NCI-H345 treated with DMSO at 0.1 percent for 48 hours (cell line): ENCODE measurements at regions not wholly inside any gene's neighbourhood (a gene's known extent, or its start where the extent isn't known, plus 50 kb on each side); places are given as distances from the start of the nearest gene placed in this dataset.
"Not testable (repeated sequence)": the region's sequence is repeated elsewhere in the genome, so short reads cannot be mapped to it uniquely, and the experiment has no call there.

Source experiments
- DNase-seq: peaks from one replicate; lab custom pipeline; 2025; ENCODE audit not compliant: unreplicated experiment; lab: John Stamatoyannopoulos, UW

DNA sequence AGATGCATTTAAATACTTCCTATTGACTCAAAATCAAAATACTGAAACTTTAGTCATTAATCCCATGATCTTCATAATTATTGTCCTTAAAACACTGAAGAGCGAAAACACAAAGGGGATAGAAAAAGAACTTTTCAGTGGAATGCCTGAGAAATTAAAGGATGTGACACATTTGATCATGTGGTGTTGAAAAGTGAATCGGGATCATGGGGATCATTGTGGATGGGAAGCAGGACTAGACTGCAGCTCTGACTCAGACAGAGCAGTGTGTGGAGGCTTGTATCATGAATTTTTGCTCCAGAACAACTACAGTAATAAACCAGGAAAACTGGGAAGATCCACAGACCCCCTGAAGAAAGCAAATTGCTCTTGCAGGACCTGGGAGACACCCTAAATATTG, 161.1 kb upstream of the CXADR start:
- peak; percentile 37 for DNase-seq

DNA sequence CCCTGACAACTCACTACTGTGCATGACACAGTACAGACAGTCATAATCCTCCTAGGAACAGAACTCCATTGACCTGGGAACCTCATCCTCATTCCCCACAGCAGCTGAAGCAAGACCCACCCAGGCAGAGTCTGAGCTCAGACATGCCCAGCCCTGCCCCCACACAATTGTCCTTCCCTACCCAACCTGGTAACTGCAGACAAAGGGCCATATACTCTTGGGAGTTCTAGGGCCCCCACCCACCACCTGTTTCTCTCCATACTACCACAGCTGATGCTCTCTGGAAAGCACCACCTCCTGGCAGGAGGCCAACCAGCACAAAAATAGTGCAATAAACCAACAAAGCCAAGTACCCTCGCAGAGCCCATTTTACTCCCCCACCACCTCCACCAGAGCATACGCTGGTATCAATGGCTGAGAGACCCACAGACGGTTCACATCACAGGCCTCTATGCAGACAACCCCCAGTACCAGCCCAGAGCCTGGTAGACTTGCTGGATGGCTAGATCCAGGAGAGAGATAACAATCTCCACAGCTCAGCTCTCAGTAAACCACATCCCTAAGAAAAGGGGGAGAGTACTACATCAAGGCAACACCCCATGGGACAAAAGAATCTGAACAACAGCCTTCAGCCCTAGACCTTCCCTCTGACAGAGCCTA, 159.7 kb upstream of the CXADR start:
- peak; percentile 97 for DNase-seq

DNA sequence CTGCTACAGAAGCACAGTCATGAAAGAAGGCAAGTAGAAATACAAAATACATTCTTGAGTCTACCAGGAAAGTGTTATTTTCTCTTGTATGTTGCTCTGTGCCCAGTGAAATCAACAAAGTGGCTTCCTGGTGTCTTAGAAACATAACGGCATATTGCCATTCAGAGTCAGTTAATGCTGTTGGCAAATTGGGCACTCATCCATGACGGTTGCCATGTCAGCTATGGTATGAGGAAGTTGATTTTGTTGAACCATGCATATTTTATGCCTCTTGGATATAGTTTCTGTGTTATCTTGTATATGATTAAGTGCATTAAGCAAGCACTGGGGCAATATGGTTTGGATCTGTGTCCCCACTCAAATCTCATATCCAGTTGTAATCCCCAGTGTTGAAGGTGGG, 153.1 kb upstream of the CXADR start:
- peak; percentile 13 for DNase-seq

DNA sequence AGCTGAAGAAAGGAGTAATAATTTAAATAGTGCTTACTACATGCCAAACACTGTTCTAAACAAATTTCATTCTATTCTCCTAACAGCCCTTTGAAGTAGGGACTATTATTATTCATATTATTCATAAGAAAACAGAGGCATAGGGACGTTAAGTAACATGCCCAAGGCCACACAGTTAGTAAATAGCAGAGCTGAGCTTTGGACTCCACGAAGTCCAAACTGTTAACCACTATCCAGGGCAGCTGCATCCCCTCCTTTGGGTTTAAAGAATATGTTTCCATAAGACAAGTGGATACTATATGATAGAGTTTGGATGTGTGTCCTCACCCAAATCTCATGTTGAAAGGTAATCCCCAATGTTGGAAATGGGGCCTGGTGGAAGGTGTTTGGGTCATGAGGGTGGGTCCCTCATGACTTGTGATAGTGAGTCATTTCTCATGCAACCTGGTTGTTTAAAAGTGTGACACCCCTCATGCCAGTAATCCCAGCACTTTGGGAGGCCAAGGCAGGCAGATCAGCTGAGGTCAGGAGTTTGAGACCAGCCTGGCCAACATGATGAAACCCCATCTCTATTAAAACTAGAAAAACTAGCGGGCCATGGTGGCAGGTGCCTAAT, 144.0 kb upstream of the CXADR start:
- no peak for DNase-seq

DNA sequence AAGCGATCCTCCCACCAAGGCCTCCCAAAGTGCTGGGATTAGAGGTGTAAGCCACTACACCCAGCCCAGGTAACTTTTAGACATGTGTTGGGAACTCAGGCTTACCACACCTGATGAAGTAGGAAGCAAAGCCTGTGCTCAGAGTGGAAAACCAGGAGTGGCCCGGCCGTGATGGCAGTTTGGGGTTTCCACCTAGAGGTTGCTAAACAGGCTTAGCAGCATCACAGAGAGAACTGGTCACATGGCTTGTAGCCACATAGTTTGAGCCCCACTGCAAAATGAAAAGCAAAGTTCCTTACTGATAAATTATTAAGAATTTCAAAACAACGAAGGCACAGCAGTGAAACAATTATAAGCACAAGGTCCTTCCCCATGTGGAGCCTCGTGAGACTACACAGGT, 142.6 kb upstream of the CXADR start:
- no peak for DNase-seq

DNA sequence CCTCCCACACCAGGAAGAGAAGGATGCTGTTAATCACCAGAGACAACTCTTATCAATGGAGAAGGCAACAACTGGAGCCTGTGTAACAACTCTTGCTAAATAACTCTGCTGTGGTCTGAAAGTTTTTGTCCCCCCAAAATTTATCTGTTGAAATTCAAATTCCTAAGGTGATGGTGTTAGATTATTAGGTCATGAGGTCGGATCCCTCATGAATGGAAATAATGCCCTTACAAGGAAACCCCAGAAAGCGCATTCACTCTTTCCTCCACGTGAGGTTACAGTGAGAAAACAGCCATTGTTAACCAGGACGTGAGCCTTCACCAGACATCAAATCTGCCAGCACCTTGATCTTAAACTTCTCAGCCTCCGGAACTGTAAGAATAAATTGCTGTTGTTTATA, 141.9 kb upstream of the CXADR start:
- DNase-seq, result no peak

DNA sequence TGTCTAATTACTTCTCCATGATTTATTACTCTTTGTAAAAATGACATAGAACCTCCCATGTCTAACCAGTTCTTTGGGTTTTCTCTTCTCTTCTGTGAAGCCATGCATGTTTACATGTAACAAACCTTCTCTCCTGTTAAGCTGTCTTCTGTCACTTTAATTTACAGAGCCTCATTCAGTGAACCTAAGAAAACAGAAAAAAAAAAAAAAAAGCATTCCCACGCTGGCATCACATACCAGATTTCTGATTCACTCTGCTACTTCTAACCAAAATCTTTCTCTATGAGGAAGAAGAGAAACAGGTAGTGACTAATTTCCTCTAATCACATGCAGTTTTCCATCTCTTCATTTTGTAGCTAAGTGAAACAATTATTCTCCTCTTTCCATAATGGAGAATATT, 141.4 kb upstream of the CXADR start:
- DNase-seq, result no peak

DNA sequence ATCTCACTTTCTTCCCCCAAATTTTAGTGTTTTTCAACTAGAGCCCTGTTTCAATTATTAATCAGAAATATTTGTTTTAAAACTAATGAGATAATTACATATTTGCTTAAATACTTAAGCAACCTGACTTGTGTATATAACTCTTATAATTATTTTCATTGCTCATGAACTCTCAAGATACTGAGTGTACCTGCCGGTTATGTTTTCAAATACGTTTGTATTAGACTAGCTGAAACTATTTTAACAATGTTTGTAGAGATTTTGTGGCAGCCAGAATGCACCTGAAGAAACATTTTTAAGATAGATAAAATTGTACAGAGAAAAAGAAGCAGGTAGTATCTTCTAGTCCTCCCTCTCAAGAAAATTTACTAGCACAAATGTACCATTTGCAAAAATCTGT, 140.6 kb upstream of the CXADR start:
- no peak for DNase-seq

DNA sequence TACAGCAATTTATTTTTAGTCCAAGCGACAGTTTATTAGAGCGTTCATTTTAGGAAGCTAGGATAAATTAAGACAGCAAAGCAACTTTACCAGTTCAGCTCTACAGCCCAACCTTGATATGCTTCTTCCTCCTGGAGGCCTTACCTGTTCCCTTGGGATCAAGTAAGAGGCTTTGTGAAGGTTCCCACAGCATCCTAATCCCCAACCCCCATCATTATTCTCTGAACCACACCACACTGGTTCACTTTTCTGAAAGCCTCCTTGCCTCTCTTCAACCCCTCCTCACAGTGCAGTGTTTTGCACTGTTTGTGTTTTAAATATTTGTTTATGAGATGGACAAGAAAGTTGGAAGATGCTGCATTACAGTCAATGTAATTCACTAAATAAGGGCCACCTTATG, 126.3 kb upstream of the CXADR start:
- DNase-seq, result no peak

DNA sequence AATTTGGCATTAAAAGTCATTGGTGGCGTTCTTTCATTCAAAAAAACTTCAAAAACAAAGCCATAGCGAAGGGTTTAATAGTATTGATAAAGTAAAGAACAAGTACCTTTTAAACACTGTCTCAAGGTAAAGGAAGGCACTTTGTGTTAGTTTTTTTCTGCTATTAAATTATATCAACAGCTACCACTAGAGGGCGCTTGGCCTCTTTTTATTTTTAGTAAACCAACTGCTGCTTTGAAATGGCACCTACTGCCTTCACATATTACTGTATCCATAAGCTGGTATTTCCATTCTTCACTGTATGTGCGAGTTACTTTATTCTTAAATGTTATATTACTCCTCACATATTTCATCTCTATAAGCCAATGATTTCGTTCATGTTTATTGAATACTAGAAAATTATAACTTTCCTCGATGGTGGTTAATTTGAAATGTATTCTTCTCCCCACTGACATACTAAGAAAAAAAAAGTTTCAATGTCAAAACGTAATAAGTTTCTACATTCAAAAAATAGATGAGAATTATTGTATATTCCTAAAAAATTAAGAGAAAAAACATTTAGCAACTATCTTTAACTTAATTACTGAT, 125.7 kb upstream of the CXADR start:
- DNase-seq, result peak; percentile 89

DNA sequence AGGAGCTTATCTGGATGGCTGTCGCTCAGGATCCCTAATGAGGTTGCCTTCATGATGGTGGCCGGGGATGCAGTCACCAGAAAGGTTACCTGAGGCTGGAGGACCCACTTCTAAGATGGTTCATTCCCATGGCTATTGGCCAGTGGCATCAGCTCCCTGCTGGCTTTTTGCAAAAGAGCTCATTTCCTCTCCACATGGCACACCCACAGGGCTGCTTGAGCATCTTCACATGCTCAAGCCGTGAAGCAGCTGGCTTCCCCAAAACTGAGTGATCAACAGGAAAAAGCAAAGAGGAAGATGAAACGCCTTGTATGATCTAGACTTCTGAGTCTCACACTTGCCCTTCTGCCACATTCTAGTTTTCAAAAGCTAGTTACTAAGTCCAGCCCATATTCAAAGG, 124.6 kb upstream of the CXADR start:
- peak; percentile 54 for DNase-seq

GRCh38 chr21:17389311-17389710, 123.5 kb upstream of the CXADR start:
- DNase-seq, result no peak

- no peak for DNase-seq
Measured at GRCh38 chr21:17390569-17390968, 122.3 kb upstream of the CXADR start.

GRCh38 chr21:17391811-17392340, 121.0 kb upstream of the CXADR start:
- DNase-seq, result peak; percentile 88

DNA sequence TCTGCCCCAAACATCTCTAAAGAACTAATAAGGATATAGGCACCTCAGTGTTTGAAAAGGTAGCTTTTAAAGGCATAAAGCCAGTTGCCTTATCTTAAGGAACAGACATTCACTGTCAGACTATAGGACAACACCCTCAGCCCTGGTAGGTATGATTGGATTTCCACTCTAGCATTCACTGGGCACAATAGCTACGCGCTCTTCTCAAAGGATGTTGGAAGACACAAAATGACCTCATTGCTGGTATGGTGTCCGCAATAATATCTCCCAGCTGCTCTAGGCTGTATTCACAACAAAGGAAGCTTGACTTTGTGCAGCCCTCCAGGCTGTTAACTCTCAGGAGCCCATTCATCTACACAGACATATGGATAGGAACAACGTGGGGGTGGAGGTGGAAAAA, 119.4 kb upstream of the CXADR start:
- peak; percentile 94 for DNase-seq

GRCh38 chr21:17396948-17397347, 115.9 kb upstream of the CXADR start:
- DNase-seq, result no peak

GRCh38 chr21:17397703-17398102, 115.1 kb upstream of the CXADR start:
- DNase-seq, result no peak

DNA sequence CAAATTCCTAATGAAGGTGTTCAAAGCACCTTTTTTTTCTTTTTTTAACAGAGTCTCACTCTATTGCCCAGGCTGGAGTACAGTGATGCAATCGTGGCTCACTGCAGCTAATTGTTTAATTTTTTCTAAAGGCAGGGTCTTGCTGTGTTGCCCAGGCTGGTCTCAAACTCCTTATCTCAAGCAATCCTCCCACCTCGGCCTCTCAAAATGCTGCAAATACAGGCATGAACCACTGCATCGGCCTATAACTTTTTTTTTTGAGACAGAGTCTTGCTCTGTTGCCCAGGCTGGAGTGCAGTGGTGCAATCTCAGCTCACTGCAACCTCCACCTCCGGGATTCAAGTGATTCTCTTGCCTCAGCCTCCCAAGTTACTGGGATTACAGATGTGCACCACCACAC, 113.9 kb upstream of the CXADR start:
- DNase-seq, result not testable (repeated sequence)

DNA sequence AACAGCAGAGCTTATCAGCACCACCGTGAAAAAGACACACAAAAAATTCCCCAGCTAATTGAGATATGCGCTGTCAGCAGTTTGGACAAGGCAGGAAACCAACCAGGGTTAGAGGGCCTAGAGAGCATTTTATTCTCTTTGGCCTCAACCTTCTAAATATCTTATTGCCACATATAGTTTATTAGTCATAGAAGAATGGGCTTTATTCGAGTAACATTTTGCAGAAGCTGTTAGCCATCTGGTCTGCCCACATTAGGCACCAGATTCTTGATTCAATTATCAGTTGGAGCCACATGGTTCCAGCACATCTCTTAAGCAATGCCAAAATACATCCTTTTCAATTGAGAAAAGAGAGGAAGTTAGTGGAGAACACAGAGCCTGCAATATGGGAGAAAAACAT, 109.9 kb upstream of the CXADR start:
- no peak for DNase-seq

GRCh38 chr21:17406202-17406601, 106.6 kb upstream of the CXADR start:
- no peak for DNase-seq

- no peak for DNase-seq
Measured at GRCh38 chr21:17414766-17415165, 98.1 kb upstream of the CXADR start.

DNA sequence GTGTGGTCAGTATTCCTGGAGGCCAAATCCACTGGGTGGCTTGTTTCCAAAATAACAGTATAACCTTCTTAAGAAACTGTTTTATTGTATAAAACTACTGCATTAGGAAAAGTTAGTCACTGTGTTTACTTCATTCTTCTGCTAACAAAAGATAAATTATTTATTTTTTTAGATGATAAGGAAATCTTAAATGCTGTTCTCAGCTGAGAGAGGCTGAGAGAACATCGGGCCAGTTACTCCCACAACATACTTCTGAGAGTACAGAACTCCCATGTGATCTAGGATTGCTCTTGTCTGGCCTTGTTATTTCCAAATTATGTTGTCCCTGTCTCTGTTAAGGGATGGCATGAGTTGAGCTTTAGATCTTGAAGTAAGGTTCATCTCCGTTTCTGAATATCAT, 96.7 kb upstream of the CXADR start:
- DNase-seq, result no peak

GRCh38 chr21:17422931-17423330, 89.9 kb upstream of the CXADR start:
- DNase-seq, result no peak
